ENCODE measurements at regions not wholly inside any gene's neighbourhood (a gene's known extent, or its start where the extent isn't known, plus 50 kb on each side); places are given as distances from the start of the nearest gene placed in this dataset.

- TF ChIP-seq CTCF (IDR thresholded peaks at IDR 0.05): no peak
- TF ChIP-seq POLR2A (IDR thresholded peaks at IDR 0.05): no peak
These were observed 352.5 kb downstream of the CDH26 start for GRCh38 chr20:60310560-60311349.

Data from lower leg skin (tissue), 3 donors.